ENCODE measurements at regions not wholly inside any gene's neighbourhood (a gene's known extent, or its start where the extent isn't known, plus 50 kb on each side); places are given as distances from the start of the nearest gene placed in this dataset.
"Not testable (repeated sequence)": the region's sequence is repeated elsewhere in the genome, so short reads cannot be mapped to it uniquely, and the experiment has no call there.

DNA sequence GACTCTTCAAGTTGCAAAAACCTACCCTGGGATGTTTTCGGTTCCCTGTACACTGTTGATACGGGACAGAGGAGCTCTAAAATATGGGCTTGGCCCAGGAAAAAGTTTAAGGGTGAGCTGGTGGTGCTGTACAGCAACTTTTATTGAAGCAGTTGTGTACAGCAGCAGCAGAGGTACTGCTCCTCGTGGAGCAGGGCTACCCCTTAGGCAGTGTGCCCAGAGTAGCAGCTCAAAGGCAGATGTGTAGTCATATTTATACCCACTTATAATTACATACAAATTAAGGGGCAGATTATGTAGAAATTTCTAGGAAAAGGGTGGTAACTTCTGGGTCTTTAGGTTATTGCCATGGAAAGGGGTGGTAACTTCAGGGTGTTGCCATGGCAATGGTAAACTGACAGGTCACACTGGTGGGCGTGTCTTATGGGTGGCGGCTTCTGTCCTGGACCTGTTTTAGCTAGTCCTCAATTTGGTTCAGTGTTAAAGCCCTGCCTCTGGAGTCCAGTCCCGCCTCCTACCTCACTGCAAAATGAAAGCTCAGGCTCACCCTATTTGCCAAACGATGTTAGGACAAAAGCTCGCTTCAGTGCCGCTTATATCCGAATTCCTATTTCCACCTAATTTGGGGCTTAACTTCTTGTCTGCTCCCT lies 203.2 kb downstream of the ETAA1 start:
- WGBS, 2 donors = 80 to 82% methylated on average over 10 of the region's 10 CpGs
- no peak overlapping the region for H3K4me3 ChIP-seq (ENCODE audit: low read depth in 1 of 2, low read length in 2 of 2)
- H3K36me3 ChIP-seq (ENCODE audit: control insufficient read depth in 2 of 2, insufficient read depth in 2 of 2, low read length in 1 of 2) = no peaks in the 10 kb centered on the region
- no peaks in the 10 kb centered on the region for H3K9me3 ChIP-seq (ENCODE audit: control insufficient read depth in 2 of 2, insufficient read depth in 1 of 2, low read depth in 1 of 2, low read length in 1 of 2)
- no peaks in the 10 kb centered on the region for H3K4me1 ChIP-seq (ENCODE audit: control insufficient read depth in 2 of 2, insufficient read depth in 2 of 2, low read length in 1 of 2)
- H3K27ac ChIP-seq (ENCODE audit: low read depth in 2 of 2, low read length in 1 of 2) = no peak overlapping the region
- no peaks in the 10 kb centered on the region for H3K27me3 ChIP-seq (ENCODE audit: control insufficient read depth in 1 of 2, insufficient read depth in 2 of 2, low read length in 2 of 2)

DNA sequence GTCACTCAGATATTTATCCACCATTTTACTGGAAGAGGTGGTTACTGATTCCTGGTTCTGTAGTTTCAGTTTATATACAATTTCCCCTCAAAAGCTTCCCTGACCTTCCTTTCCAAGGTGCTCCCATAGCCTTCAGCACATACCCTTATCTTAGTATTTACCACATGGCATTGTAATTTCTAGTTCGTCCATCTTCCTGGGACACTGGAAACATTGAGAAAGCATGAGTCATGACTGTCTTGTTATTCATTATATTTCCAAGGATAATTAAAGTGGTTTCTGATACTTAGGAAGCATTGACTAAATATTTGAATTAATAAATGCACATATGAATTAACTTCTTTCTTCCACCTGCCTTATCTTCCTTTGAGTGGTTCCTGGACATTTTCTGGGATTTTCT lies 203.8 kb downstream of the ETAA1 start:
- H3K4me1 ChIP-seq (ENCODE audit: control insufficient read depth in 2 of 2, insufficient read depth in 2 of 2, low read length in 1 of 2) = no peaks in the 10 kb centered on the region
- H3K27ac ChIP-seq (ENCODE audit: low read depth in 2 of 2, low read length in 1 of 2) = no peak overlapping the region
- H3K27me3 ChIP-seq (ENCODE audit: control insufficient read depth in 1 of 2, insufficient read depth in 2 of 2, low read length in 2 of 2) = no peaks in the 10 kb centered on the region
- H3K9me3 ChIP-seq (ENCODE audit: control insufficient read depth in 2 of 2, insufficient read depth in 1 of 2, low read depth in 1 of 2, low read length in 1 of 2) = no peaks in the 10 kb centered on the region
- 70 to 71% methylated on average over 1 of the region's 1 CpG for WGBS, 2 donors
- no peaks in the 10 kb centered on the region for H3K36me3 ChIP-seq (ENCODE audit: control insufficient read depth in 2 of 2, insufficient read depth in 2 of 2, low read length in 1 of 2)
- H3K4me3 ChIP-seq (ENCODE audit: low read depth in 1 of 2, low read length in 2 of 2) = no peak overlapping the region

DNA sequence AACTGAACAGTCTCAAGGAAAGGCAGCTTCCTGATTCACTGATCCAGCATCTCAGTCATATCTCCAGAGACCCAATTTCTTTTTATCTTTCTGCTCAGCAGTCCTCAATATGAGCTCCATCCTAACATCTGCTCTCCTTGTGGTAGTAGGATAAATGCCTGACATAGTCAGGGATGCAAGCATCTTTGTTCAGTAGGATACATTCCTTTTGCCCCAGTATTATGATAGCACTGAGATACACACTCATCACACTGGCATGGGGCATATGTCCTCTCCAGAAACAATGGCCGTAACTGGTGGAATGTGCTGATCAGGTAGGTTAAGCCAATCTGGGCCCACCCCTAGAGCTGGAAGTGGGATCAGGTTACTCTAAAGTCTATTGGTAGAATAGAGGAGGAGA lies 207.2 kb downstream of the ETAA1 start:
- no peak overlapping the region for H3K4me3 ChIP-seq (ENCODE audit: low read depth in 1 of 2, low read length in 2 of 2)
- no peak overlapping the region for H3K27ac ChIP-seq (ENCODE audit: low read depth in 2 of 2, low read length in 1 of 2)
- no peaks in the 10 kb centered on the region for H3K4me1 ChIP-seq (ENCODE audit: control insufficient read depth in 2 of 2, insufficient read depth in 2 of 2, low read length in 1 of 2)
- WGBS, 2 donors = 94 to 96% methylated on average over 1 of the region's 1 CpG
- H3K27me3 ChIP-seq (ENCODE audit: control insufficient read depth in 1 of 2, insufficient read depth in 2 of 2, low read length in 2 of 2) = no peaks in the 10 kb centered on the region
- H3K36me3 ChIP-seq (ENCODE audit: control insufficient read depth in 2 of 2, insufficient read depth in 2 of 2, low read length in 1 of 2) = no peaks in the 10 kb centered on the region
- no peaks in the 10 kb centered on the region for H3K9me3 ChIP-seq (ENCODE audit: control insufficient read depth in 2 of 2, insufficient read depth in 1 of 2, low read depth in 1 of 2, low read length in 1 of 2)

DNA sequence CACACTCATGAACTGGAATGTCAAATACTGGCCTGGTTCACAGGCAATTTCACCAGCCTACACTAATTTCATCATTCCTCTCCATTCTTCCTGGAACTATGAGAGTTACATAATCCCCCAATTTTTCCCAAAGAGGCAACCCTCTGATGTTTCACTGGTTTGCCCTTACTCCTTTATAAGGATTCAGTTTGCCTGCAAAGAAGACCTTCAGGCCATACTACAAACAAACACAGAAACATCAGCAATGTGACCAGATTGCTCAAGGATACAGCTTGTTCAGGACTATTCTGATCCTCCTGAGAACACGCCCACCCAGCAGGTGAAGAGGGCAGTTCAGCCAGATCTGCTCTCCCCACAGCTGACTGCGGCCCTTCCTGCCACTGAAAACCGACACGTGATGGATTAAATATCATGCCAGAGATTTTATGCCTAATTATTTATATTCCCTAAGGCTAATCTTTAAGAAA lies 215.5 kb downstream of the ETAA1 start:
- WGBS, 2 donors = 52 to 68% methylated on average over 4 of the region's 4 CpGs
- no peaks in the 10 kb centered on the region for H3K9me3 ChIP-seq (ENCODE audit: control insufficient read depth in 2 of 2, insufficient read depth in 1 of 2, low read depth in 1 of 2, low read length in 1 of 2)
- no peaks in the 10 kb centered on the region for H3K27me3 ChIP-seq (ENCODE audit: control insufficient read depth in 1 of 2, insufficient read depth in 2 of 2, low read length in 2 of 2)
- H3K4me1 ChIP-seq (ENCODE audit: control insufficient read depth in 2 of 2, insufficient read depth in 2 of 2, low read length in 1 of 2) = no peaks in the 10 kb centered on the region
- H3K4me3 ChIP-seq (ENCODE audit: low read depth in 1 of 2, low read length in 2 of 2) = no peak overlapping the region
- H3K36me3 ChIP-seq (ENCODE audit: control insufficient read depth in 2 of 2, insufficient read depth in 2 of 2, low read length in 1 of 2) = no peaks in the 10 kb centered on the region
- no peak overlapping the region for H3K27ac ChIP-seq (ENCODE audit: low read depth in 2 of 2, low read length in 1 of 2)

DNA sequence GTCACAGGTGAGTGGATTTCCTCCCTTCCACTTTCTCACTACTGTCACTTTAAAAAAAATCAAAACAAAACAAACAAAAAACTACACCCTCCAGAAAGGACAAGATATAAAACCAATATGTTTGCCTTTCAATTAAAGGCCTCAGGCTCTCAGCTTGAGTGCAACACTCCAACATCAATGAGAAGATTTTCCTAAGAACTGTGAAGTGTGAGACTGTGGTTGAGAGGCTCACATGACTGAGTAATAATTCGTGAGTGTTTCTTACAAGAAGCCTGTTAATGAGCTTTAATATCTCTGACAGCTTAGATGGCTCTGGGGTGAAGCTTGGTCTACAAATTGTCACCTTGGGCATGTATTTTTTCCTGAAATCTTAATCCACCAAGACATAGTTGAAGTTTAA lies 216.1 kb downstream of the ETAA1 start:
- Histone ChIP-seq H3K4me3 (ENCODE audit: low read depth in 1 of 2, low read length in 2 of 2) (no peak overlapping the region), H3K36me3 (ENCODE audit: control insufficient read depth in 2 of 2, insufficient read depth in 2 of 2, low read length in 1 of 2) (no peaks in the 10 kb centered on the region), H3K27ac (ENCODE audit: low read depth in 2 of 2, low read length in 1 of 2) (no peak overlapping the region), H3K27me3 (ENCODE audit: control insufficient read depth in 1 of 2, insufficient read depth in 2 of 2, low read length in 2 of 2) (no peaks in the 10 kb centered on the region), H3K9me3 (ENCODE audit: control insufficient read depth in 2 of 2, insufficient read depth in 1 of 2, low read depth in 1 of 2, low read length in 1 of 2) (no peaks in the 10 kb centered on the region), H3K4me1 (ENCODE audit: control insufficient read depth in 2 of 2, insufficient read depth in 2 of 2, low read length in 1 of 2) (no peaks in the 10 kb centered on the region)
- 38 to 40% methylated on average over 1 of the region's 1 CpG for WGBS, 2 donors

DNA sequence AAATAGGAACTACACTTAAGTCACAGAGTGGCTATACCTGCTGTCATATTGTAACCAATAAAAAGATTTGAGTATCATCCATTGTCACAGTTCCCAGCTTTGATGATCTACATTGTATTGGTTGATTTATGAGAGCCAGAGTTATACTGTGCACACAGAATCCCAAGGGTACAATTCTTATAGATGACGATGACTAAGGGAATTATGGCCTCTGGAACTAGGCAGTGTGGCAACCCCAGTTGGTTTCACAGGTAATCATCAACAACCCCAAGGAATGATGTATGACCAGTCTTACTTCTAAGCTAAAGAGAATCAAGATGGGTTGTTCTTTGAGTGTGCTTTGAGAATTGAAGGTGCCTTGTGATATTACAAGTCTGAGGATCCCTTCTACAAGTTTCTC lies 217.3 kb downstream of the ETAA1 start:
- Histone ChIP-seq H3K27me3 (ENCODE audit: control insufficient read depth in 1 of 2, insufficient read depth in 2 of 2, low read length in 2 of 2) (no peaks in the 10 kb centered on the region), H3K4me3 (ENCODE audit: low read depth in 1 of 2, low read length in 2 of 2) (no peak overlapping the region), H3K4me1 (ENCODE audit: control insufficient read depth in 2 of 2, insufficient read depth in 2 of 2, low read length in 1 of 2) (no peaks in the 10 kb centered on the region), H3K36me3 (ENCODE audit: control insufficient read depth in 2 of 2, insufficient read depth in 2 of 2, low read length in 1 of 2) (no peaks in the 10 kb centered on the region), H3K27ac (ENCODE audit: low read depth in 2 of 2, low read length in 1 of 2) (no peak overlapping the region), H3K9me3 (ENCODE audit: control insufficient read depth in 2 of 2, insufficient read depth in 1 of 2, low read depth in 1 of 2, low read length in 1 of 2) (no peaks in the 10 kb centered on the region)
- WGBS, 2 donors = 90 to 95% methylated on average over 1 of the region's 1 CpG

DNA sequence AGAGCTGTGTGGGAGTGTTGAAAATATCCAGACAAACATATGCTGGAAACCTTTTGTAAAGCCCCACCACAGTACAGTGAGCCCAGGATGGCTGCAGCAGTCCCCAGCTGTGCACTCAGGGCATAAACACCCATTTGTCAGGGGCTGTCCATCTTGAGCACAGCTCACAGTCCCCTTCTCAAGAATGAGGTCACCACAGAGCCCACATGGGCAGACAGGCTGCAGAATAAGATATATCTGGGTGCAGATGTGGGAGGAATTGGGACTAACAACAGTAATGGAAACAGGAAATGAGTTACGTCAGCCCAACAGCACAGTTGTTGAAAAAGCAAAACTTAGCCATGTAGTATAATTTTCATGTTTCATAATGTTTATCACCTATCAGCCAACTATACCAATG lies 219.6 kb downstream of the ETAA1 start:
- Histone ChIP-seq H3K4me1 (ENCODE audit: control insufficient read depth in 2 of 2, insufficient read depth in 2 of 2, low read length in 1 of 2) (no peaks in the 10 kb centered on the region), H3K27me3 (ENCODE audit: control insufficient read depth in 1 of 2, insufficient read depth in 2 of 2, low read length in 2 of 2) (no peaks in the 10 kb centered on the region), H3K36me3 (ENCODE audit: control insufficient read depth in 2 of 2, insufficient read depth in 2 of 2, low read length in 1 of 2) (no peaks in the 10 kb centered on the region), H3K4me3 (ENCODE audit: low read depth in 1 of 2, low read length in 2 of 2) (no peak overlapping the region), H3K9me3 (ENCODE audit: control insufficient read depth in 2 of 2, insufficient read depth in 1 of 2, low read depth in 1 of 2, low read length in 1 of 2) (no peaks in the 10 kb centered on the region), H3K27ac (ENCODE audit: low read depth in 2 of 2, low read length in 1 of 2) (no peak overlapping the region)
- 48 to 56% methylated on average over 1 of the region's 1 CpG for WGBS, 2 donors

DNA sequence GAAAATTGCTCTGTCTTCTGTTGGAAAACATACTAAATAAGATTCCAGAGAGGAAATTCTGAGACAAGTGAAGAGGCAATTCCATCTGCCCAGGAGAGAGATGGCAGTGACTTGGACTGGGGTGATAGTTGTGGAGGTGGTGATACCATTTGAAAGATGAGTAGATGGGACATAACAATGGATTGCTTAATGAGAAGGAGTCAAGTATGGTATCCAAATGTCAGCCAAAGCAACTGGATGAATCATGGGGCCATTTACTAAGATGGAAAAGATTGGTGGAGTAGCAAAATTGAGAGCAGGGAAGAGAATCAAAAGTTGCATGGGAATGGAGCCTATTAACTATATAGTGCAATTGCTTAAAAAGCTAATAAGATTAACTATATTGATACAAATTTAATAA lies 222.1 kb downstream of the ETAA1 start:
- Histone ChIP-seq H3K9me3 (ENCODE audit: control insufficient read depth in 2 of 2, insufficient read depth in 1 of 2, low read depth in 1 of 2, low read length in 1 of 2) (no peaks in the 10 kb centered on the region), H3K27ac (ENCODE audit: low read depth in 2 of 2, low read length in 1 of 2) (no peak overlapping the region), H3K4me3 (ENCODE audit: low read depth in 1 of 2, low read length in 2 of 2) (no peak overlapping the region), H3K36me3 (ENCODE audit: control insufficient read depth in 2 of 2, insufficient read depth in 2 of 2, low read length in 1 of 2) (no peaks in the 10 kb centered on the region), H3K4me1 (ENCODE audit: control insufficient read depth in 2 of 2, insufficient read depth in 2 of 2, low read length in 1 of 2) (no peaks in the 10 kb centered on the region), H3K27me3 (ENCODE audit: control insufficient read depth in 1 of 2, insufficient read depth in 2 of 2, low read length in 2 of 2) (no peaks in the 10 kb centered on the region)

DNA sequence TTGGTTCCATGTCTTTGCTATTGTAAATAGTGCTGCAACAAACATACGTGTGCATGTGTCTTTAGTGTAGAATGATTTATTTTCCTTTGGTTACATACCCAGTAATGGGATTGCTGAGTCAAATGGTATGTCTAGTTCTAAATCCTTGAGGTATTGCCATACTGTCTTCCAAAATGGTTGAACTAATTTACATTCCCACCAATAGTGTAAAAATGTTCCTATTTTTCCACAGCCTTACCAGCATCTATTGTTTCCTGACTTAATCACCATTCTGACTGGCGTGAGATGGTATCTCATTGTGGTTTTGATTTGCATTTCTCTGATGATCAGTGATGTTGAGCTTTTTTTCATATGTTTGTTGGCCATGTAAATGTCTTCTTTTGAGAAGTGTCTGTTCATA lies 226.6 kb downstream of the ETAA1 start:
- H3K27me3 ChIP-seq (ENCODE audit: control insufficient read depth in 1 of 2, insufficient read depth in 2 of 2, low read length in 2 of 2); H3K4me1 ChIP-seq (ENCODE audit: control insufficient read depth in 2 of 2, insufficient read depth in 2 of 2, low read length in 1 of 2); H3K27ac ChIP-seq (ENCODE audit: low read depth in 2 of 2, low read length in 1 of 2); H3K36me3 ChIP-seq (ENCODE audit: control insufficient read depth in 2 of 2, insufficient read depth in 2 of 2, low read length in 1 of 2); H3K9me3 ChIP-seq (ENCODE audit: control insufficient read depth in 2 of 2, insufficient read depth in 1 of 2, low read depth in 1 of 2, low read length in 1 of 2); H3K4me3 ChIP-seq (ENCODE audit: low read depth in 1 of 2, low read length in 2 of 2): not testable (repeated sequence)
- 90 to 95% methylated on average over 2 of the region's 2 CpGs for WGBS, 2 donors

DNA sequence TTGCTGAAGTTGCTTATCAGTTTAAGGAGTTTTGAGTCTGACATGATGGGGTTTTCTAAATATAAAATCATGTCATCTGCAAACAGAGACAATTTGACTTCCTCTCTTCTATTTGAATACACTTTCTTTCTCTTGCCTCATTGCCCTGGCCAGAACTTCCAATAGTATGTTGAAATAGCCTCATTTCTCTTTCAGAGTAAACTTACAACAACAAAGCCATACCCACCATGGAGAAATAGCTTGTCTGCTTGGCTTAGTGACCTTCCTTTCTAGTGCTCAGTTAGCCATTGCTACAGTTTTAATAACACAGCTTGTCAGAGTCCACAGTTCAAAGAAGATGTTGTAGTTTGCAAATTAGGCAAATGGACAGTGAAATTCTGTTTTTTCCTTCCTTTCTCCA lies 228.0 kb downstream of the ETAA1 start:
- no peaks in the 10 kb centered on the region for H3K9me3 ChIP-seq (ENCODE audit: control insufficient read depth in 2 of 2, insufficient read depth in 1 of 2, low read depth in 1 of 2, low read length in 1 of 2)
- H3K36me3 ChIP-seq (ENCODE audit: control insufficient read depth in 2 of 2, insufficient read depth in 2 of 2, low read length in 1 of 2) = no peaks in the 10 kb centered on the region
- H3K27me3 ChIP-seq (ENCODE audit: control insufficient read depth in 1 of 2, insufficient read depth in 2 of 2, low read length in 2 of 2) = no peaks in the 10 kb centered on the region
- H3K27ac ChIP-seq (ENCODE audit: low read depth in 2 of 2, low read length in 1 of 2) = no peak overlapping the region
- no peak overlapping the region for H3K4me3 ChIP-seq (ENCODE audit: low read depth in 1 of 2, low read length in 2 of 2)
- no peaks in the 10 kb centered on the region for H3K4me1 ChIP-seq (ENCODE audit: control insufficient read depth in 2 of 2, insufficient read depth in 2 of 2, low read length in 1 of 2)

Measured in esophagus (tissue), 2 donors.